ENCODE measurements at regions not wholly inside any gene's neighbourhood (a gene's known extent, or its start where the extent isn't known, plus 50 kb on each side); places are given as distances from the start of the nearest gene placed in this dataset.

- TF ChIP-seq, protein P1, sequence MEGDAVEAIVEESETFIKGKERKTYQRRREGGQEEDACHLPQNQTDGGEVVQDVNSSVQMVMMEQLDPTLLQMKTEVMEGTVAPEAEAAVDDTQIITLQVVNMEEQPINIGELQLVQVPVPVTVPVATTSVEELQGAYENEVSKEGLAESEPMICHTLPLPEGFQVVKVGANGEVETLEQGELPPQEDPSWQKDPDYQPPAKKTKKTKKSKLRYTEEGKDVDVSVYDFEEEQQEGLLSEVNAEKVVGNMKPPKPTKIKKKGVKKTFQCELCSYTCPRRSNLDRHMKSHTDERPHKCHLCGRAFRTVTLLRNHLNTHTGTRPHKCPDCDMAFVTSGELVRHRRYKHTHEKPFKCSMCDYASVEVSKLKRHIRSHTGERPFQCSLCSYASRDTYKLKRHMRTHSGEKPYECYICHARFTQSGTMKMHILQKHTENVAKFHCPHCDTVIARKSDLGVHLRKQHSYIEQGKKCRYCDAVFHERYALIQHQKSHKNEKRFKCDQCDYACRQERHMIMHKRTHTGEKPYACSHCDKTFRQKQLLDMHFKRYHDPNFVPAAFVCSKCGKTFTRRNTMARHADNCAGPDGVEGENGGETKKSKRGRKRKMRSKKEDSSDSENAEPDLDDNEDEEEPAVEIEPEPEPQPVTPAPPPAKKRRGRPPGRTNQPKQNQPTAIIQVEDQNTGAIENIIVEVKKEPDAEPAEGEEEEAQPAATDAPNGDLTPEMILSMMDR (optimal IDR thresholded peaks at IDR 0.05 in 1 of 3, IDR thresholded peaks at IDR 0.05 in 1 of 3, conservative IDR thresholded peaks at IDR 0.05 in 1 of 3; ENCODE audit: extremely low read depth in 1 of 3, insufficient read depth in 2 of 3, low read length in 3 of 3), result no peak
- TF ChIP-seq EZH2 (IDR thresholded peaks at IDR 0.05; ENCODE audit: low read length), result no peak
Measured at GRCh38 chr17:79339321-79339720, 264.7 kb downstream of the ENGASE start.

Measured in keratinocyte (primary cell).